Activated T-helper 1 cell treated with anti-CD3 and anti-CD28 coated beads, Interleukin-12 subunit alpha, Interleukin-12 subunit beta, Interleukin-2, Interleukin-4 antibody, amounts not matched to agents 30 ng/mL and 10 ng/mL and 1 ng/mL, durations not matched to agents 14 hours and 24 hours and 36 hours (primary cell): ENCODE measurements at regions not wholly inside any gene's neighbourhood (a gene's known extent, or its start where the extent isn't known, plus 50 kb on each side); places are given as distances from the start of the nearest gene placed in this dataset.
"Not testable (repeated sequence)": the region's sequence is repeated elsewhere in the genome, so short reads cannot be mapped to it uniquely, and the experiment has no call there.

Experiments used
- DNase-seq: peaks from one replicate; pipeline ENCODE4 v3.0.0; 2021; ENCODE audit warnings: low spot score
- H3K27ac Mint-ChIP-seq: one replicate; pipeline ENCODE4 v1.8.0; 2021; ENCODE audit warnings: mild to moderate bottlenecking, mixed read lengths
- H3K27me3 Mint-ChIP-seq: one replicate; pipeline ENCODE4 v1.8.0; 2022; ENCODE audit warnings: mild to moderate bottlenecking, moderate library complexity, mixed read lengths; ENCODE audit not compliant: insufficient read depth
- H3K36me3 Mint-ChIP-seq: one replicate; pipeline ENCODE4 v1.8.0; 2021; ENCODE audit warnings: low read depth, mixed read lengths
- H3K4me1 Mint-ChIP-seq: one replicate; pipeline ENCODE4 v1.8.0; 2021; ENCODE audit warnings: low read depth, mixed read lengths
- H3K4me3 Mint-ChIP-seq: one replicate; pipeline ENCODE4 v1.8.0; 2021; ENCODE audit warnings: mild to moderate bottlenecking, moderate library complexity, mixed read lengths
- H3K9me3 Mint-ChIP-seq: one replicate; pipeline ENCODE4 v1.8.0; 2021; ENCODE audit warnings: mixed read lengths
- intact Hi-C: fragments of 100-400 bp; cut with micrococcal nuclease; formaldehyde crosslinking; loops from one replicate; pipeline ENCODE4 v1.15.1; 2024

DNA sequence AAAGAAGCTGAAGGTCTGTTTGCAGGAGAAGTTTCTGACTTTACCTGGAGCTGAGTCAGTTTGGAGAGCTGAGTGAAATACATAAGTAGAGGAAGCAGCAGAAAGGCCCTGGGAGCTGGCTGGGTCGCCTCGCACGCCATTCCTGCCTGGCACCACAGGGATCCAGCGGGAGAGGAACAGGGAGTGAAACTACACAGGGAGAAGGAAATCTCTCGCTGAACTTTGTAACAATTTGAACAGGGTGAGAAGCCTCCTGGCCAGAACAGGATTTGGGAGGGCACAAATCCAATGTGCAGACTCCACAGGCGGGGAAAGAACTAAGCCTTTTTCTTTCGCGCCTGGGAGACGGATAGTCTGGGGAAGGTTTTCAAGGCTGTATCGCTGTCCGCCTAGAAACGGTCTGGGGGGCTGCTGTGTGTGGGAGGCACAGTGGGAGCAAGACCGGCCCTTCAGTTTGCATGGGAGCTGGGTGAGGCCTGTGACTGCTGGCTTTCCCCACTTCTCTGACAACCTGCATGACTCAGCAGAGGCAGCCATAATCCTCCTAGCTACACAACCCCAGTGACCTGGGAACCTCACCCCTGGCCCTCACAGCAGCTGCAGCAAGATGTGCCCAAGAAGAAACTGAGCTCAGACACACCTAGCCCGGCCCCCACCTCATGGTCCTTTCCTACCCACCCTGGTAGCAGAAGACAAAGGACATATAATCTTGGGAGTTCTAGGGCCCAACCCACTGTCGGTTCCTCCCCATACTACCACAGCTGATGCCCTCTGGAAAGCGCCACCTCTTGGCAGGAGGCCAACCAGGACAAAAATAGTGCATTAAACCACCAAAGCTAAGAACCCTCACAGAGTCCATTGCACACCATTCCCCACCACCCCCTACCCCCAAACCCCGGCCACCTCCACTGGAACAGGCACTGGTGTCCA is 778.6 kb downstream of the KCNJ2 start:
- no peaks in the 10 kb centered on the region for H3K27me3 Mint-ChIP-seq
- no peaks in the 10 kb centered on the region for H3K36me3 Mint-ChIP-seq
- peaks cover 41% of the 10 kb centered on the region for H3K9me3 Mint-ChIP-seq
- no peak overlapping the region for H3K27ac Mint-ChIP-seq
- intact Hi-C loops = no loop called here
- no peaks in the 10 kb centered on the region for H3K4me1 Mint-ChIP-seq
- no peak for DNase-seq
- no peak overlapping the region for H3K4me3 Mint-ChIP-seq

DNA sequence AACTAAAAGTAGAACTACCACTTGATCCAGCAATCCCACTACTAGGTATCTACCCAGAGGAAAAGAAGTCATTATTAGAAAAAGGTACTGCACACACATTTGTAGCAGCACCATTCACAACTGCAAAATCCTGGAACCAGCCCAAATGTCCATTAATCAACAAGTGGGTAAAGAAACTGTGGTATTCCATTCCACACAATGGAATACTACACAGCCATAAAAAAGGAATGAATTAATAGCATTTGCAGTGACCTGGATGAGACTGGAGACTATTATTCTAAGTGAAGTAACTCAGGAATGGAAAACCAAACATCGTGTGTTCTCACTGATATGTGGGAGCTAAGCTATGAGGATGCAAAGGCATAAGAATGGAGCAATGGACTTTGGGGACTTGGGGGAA is 783.8 kb downstream of the KCNJ2 start:
- H3K36me3 Mint-ChIP-seq, intact Hi-C loops, H3K27me3 Mint-ChIP-seq, DNase-seq, H3K4me1 Mint-ChIP-seq, H3K4me3 Mint-ChIP-seq, H3K27ac Mint-ChIP-seq: not testable (repeated sequence)
- H3K9me3 Mint-ChIP-seq = peaks cover 32% of the 10 kb centered on the region

DNA sequence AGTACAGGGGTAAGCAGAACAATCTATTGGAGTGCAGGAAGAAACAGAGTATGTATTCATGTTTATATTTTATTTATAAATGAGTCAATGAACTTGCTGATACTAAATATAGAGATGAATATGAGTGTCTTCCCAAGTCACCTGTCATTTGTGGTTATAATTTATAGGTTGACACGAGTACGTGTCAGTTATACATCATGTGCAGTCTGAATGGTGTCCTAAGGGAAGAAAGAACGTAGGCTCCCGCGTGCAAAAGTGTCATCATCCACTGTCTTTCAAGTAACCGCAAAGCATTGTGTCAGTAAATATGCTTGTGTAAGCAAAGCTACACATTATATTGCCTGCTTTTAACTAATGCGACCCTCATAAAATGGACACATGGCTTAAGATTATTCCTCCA is 786.1 kb downstream of the KCNJ2 start:
- H3K9me3 Mint-ChIP-seq = peaks cover 14% of the 10 kb centered on the region
- no peaks in the 10 kb centered on the region for H3K27me3 Mint-ChIP-seq
- no peaks in the 10 kb centered on the region for H3K4me1 Mint-ChIP-seq
- no peaks in the 10 kb centered on the region for H3K36me3 Mint-ChIP-seq
- H3K27ac Mint-ChIP-seq = no peak overlapping the region
- H3K4me3 Mint-ChIP-seq = no peak overlapping the region
- DNase-seq = no peak
- intact Hi-C loops = no loop called here

DNA sequence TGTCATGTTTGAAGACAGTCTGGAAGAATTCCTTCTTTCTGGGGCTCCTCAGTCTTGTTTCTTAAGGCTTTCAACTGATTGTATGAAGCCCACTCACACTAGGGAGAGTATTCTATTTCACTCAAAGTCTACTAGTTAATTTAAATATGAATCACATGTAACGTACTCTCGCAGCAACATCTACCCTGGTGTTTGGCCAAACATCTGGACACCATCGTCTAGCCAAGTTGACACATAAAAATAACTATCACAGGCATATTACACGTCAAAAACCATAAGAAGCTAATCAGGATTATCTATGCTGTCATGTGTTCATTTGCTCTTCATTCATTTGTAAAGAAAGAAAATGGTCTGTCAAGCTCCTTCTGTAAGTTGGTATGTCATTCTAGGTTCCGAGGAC is 787.4 kb downstream of the KCNJ2 start:
- Mint-ChIP-seq H3K9me3 (peaks cover 10% of the 10 kb centered on the region), H3K4me1 (no peaks in the 10 kb centered on the region), H3K27me3 (no peaks in the 10 kb centered on the region), H3K36me3 (no peaks in the 10 kb centered on the region), H3K4me3 (no peak overlapping the region), H3K27ac (no peak overlapping the region)
- no peak for DNase-seq
- intact Hi-C loops = no loop called here

DNA sequence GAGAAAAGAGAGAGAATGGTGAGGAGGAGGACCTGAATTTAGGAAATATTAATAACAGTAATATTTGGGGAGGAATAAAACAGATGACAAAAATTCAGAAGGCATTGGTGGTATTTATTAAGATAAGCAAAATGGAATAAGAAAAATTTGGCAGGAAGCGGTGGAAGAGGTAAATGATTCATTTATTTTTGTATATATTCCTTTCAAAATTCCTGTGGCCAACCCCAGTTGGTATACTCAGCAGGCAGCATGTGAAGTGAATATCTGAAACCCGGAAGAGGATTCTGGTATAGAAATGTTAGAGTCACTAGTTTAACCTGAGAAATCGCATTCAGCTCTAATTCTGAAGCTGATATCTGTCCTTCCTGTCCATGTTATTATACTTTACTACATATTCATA is 792.0 kb downstream of the KCNJ2 start:
- H3K4me3 Mint-ChIP-seq = no peak overlapping the region
- H3K27ac Mint-ChIP-seq = no peak overlapping the region
- H3K4me1 Mint-ChIP-seq = no peaks in the 10 kb centered on the region
- intact Hi-C loops = no loop called here
- DNase-seq = no peak
- H3K36me3 Mint-ChIP-seq = no peaks in the 10 kb centered on the region
- H3K9me3 Mint-ChIP-seq = peaks cover 7% of the 10 kb centered on the region
- no peaks in the 10 kb centered on the region for H3K27me3 Mint-ChIP-seq

DNA sequence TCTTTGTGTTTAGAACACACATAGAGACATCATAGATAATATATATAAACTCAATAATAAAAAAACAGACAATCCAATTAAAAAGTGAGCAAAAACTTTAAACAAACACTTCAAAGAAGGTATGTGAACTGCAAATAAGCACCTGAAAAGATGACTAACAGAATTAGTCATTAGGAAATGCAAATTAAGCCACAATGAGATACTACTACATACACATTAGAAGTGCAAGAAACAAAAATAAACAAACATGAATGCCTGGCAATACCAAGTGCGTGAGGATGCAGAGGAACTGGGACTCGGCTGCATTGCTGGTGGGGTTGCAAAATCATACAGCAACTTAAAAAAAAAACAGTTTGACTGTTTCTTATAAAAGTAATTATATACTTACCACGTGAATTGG is 799.0 kb downstream of the KCNJ2 start:
- Mint-ChIP-seq H3K27ac (no peak overlapping the region), H3K9me3 (peaks cover 17% of the 10 kb centered on the region), H3K4me1 (no peaks in the 10 kb centered on the region), H3K27me3 (no peaks in the 10 kb centered on the region), H3K36me3 (no peaks in the 10 kb centered on the region), H3K4me3 (no peak overlapping the region)
- no peak for DNase-seq
- intact Hi-C loops = no loop called here

DNA sequence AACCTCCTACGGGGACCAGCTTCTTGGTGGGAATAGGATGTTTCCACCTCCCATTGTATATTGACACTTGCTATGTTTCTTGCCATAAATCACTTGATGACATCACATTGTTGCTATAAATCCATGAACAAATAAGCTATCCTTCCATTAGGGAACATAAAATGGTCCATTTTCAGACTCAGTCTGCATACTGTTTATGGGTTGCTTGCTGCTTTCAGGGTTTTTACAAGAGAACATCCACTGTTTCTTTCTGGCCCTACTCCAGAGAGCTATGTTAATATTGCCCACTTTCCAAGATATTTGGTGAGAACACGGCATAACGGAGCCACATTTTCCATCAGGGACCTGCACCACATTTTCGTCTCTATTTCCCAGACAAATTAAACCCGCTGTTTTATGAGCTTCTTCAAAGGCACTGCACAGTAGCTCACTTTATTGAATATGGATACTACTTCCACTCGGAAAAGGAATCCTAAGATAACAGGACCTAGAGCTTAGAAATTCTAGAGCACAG is 800.2 kb downstream of the KCNJ2 start:
- Mint-ChIP-seq H3K4me3 (no peak overlapping the region), H3K27ac (no peak overlapping the region), H3K27me3 (no peaks in the 10 kb centered on the region), H3K9me3 (peaks cover 17% of the 10 kb centered on the region), H3K4me1 (no peaks in the 10 kb centered on the region), H3K36me3 (no peaks in the 10 kb centered on the region)
- intact Hi-C loops = no loop called here
- no peak for DNase-seq

DNA sequence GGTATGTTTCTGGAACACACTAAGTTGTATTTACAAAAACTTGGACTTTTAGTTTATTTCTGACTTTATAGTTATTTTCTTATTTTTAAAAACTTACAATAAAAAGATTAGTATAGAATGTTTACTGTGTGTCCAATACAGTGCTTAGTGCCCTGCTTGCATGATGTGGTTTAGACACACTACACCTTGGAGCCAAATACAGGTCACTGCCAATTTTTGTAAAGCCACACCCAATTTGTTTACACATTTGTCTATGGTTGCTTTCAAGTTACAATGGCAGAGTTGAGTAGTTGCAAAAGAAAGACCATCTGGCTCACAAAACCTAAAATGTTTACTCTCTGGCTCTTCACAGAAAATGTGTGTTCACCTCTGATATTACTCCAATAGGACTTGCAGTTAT is 807.1 kb downstream of the KCNJ2 start:
- no peaks in the 10 kb centered on the region for H3K36me3 Mint-ChIP-seq
- no peaks in the 10 kb centered on the region for H3K4me1 Mint-ChIP-seq
- no peak for DNase-seq
- no peak overlapping the region for H3K27ac Mint-ChIP-seq
- H3K27me3 Mint-ChIP-seq = no peaks in the 10 kb centered on the region
- intact Hi-C loops = no loop called here
- no peaks in the 10 kb centered on the region for H3K9me3 Mint-ChIP-seq
- no peak overlapping the region for H3K4me3 Mint-ChIP-seq

DNA sequence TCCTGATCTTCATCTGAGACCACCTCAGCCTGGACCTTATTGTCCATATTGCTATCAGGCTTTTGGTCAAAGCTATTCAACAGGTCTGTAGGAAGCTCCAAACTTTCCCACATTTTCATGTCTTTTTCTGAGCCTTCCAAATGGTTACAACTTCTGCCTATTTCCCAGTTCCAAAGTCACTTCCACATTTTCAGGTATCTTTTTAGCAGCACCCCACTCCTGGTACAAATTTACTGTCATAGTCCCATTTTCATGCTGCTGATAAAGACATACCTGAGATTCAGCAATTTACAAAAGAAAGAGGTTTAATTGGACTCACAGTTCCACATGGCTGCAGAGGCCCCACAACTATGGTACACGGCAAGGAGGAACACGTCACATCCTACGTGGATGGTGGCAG is 815.5 kb downstream of the KCNJ2 start:
- H3K27me3 Mint-ChIP-seq = no peaks in the 10 kb centered on the region
- no peaks in the 10 kb centered on the region for H3K4me1 Mint-ChIP-seq
- no peak overlapping the region for H3K27ac Mint-ChIP-seq
- peaks cover 27% of the 10 kb centered on the region for H3K9me3 Mint-ChIP-seq
- intact Hi-C loops = no loop called here
- H3K4me3 Mint-ChIP-seq = no peak overlapping the region
- no peaks in the 10 kb centered on the region for H3K36me3 Mint-ChIP-seq
- no peak for DNase-seq

DNA sequence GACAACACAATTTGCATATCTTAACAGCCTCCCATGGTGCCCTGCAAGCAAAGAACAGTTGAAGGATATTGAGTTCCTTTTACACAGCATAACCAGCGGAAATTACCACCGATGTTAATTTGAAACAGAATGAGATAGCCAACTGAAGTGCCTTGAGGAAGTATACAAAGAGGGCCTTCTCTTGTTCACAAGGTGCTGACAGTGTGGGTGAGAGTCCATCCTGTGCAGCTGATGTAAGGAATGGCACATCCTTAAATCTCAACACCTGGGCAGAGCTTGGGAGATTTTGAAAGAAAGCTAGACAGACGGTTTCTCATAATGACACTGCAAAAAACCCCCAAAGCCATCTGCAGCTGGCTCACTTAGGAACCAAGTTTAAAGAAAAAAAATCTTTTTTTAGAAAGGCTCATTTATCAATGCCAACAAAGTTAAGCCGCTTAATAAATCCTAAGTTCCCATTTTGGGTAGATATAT is 818.6 kb downstream of the KCNJ2 start:
- Mint-ChIP-seq H3K4me3 (no peak overlapping the region), H3K9me3 (peaks cover 33% of the 10 kb centered on the region), H3K4me1 (no peaks in the 10 kb centered on the region), H3K36me3 (no peaks in the 10 kb centered on the region), H3K27me3 (no peaks in the 10 kb centered on the region), H3K27ac (no peak overlapping the region)
- no peak for DNase-seq
- intact Hi-C loops = no loop called here

DNA sequence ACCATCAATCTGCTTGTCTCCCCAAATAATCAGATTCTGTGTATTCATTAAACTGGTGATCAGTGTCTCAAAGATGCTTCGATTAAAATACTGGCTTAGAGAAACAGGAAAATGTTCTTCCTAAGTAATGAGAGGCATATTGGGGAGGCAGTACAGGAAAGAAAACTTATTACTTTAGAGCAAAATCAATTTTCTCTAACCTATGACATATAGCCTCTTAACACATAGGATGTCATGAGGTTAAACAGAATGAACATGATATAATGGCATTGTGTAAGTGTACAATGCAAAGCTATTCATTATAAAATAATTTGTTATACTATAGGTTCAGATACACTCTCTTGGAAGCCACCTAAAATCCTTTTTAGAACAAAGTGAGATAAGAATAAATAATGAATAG is 819.3 kb downstream of the KCNJ2 start:
- intact Hi-C loops = no loop called here

DNA sequence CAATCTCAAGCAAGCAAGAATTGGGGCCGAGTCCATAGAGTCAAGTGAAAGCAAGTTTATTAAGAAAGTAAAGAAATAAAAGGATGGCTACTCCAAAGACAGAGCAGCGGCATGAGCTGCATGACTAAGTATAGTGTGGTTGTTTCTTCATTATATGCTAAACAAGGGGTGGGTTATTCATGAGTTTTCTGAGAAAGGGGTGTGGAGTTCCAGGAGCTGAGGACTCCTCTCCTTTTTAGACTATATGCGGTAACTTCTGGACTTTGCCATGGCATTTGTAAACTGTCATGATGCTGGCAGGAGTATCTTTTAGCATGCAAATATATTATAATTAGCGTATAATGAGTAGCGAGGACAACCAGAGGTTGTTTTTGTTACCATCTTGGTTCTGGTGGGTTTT is 819.9 kb downstream of the KCNJ2 start:
- intact Hi-C loops = no loop called here
- no peaks in the 10 kb centered on the region for H3K27me3 Mint-ChIP-seq
- H3K9me3 Mint-ChIP-seq = peaks cover 27% of the 10 kb centered on the region
- no peak for DNase-seq
- no peaks in the 10 kb centered on the region for H3K4me1 Mint-ChIP-seq
- no peak overlapping the region for H3K4me3 Mint-ChIP-seq
- H3K36me3 Mint-ChIP-seq = no peaks in the 10 kb centered on the region
- no peak overlapping the region for H3K27ac Mint-ChIP-seq

More for the DNA sequence above, 819.3 kb downstream of the KCNJ2 start:
- no peak for DNase-seq
- no peaks in the 10 kb centered on the region for H3K27me3 Mint-ChIP-seq
- peaks cover 28% of the 10 kb centered on the region for H3K9me3 Mint-ChIP-seq
- H3K27ac Mint-ChIP-seq = no peak overlapping the region
- no peaks in the 10 kb centered on the region for H3K36me3 Mint-ChIP-seq
- no peak overlapping the region for H3K4me3 Mint-ChIP-seq
- H3K4me1 Mint-ChIP-seq = no peaks in the 10 kb centered on the region

DNA sequence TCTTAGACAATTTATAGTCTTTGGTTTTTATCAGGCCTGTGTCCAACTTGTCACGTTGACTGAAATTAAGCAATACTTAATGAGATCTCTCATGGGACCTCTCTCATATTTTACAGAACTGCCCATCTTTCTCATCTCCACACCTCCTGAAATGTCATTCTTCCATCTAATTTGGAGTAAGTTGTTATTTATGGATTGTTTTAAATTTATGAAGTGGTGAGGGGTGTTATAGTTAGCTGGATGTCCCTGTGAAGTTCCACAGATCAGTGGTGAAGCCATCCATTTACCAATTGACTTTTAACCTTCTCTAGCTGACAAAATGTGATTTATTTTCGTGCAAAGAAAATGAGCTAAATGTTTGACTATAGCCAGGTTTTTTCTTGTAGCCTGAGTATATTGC is 824.9 kb downstream of the KCNJ2 start:
- H3K27me3 Mint-ChIP-seq = no peaks in the 10 kb centered on the region
- H3K4me3 Mint-ChIP-seq = no peak overlapping the region
- intact Hi-C loops = no loop called here

More for the DNA sequence above, 824.9 kb downstream of the KCNJ2 start:
- no peaks in the 10 kb centered on the region for H3K36me3 Mint-ChIP-seq
- H3K27ac Mint-ChIP-seq = no peak overlapping the region
- no peak for DNase-seq
- no peaks in the 10 kb centered on the region for H3K4me1 Mint-ChIP-seq
- H3K9me3 Mint-ChIP-seq = peaks cover 15% of the 10 kb centered on the region
